ENCODE measurements at regions not wholly inside any gene's neighbourhood (a gene's known extent, or its start where the extent isn't known, plus 50 kb on each side); places are given as distances from the start of the nearest gene placed in this dataset.

- no peaks in the 10 kb centered on the region for H4K20me1 ChIP-seq (replicated peaks; ENCODE audit: insufficient read depth)
- H3K4me3 Mint-ChIP-seq, result no peak overlapping the region
- H3F3A ChIP-seq (replicated peaks; ENCODE audit: low read depth), result no peaks in the 10 kb centered on the region
- H3K36me3 Mint-ChIP-seq (ENCODE audit: low read depth), result peaks cover 4% of the 10 kb centered on the region; the same call in 2 of the 3 replicates
- no peaks in the 10 kb centered on the region for H3K27me3 ChIP-seq (ENCODE audit: insufficient read depth)
- TF ChIP-seq ZNF331 (CRISPR knock-in tag; IDR thresholded peaks at IDR 0.05; ENCODE audit: low read depth) (no peak), JUNB (IDR thresholded peaks at IDR 0.05; ENCODE audit: unreplicated experiment) (no peak), CREB1 (CRISPR knock-in tag; IDR thresholded peaks at IDR 0.05; ENCODE audit: low read depth) (no peak), EZH2phosphoT487 (IDR thresholded peaks at IDR 0.05; ENCODE audit: unreplicated experiment) (no peak), NANOG (IDR thresholded peaks at IDR 0.05; ENCODE audit: borderline replicate concordance) (no peak), STAT1 (IDR thresholded peaks at IDR 0.05; ENCODE audit: unreplicated experiment) (no peak), ZNF114 (CRISPR knock-in tag; IDR thresholded peaks at IDR 0.05) (no peak), EZH2 (IDR thresholded peaks at IDR 0.05; ENCODE audit: low read depth, unreplicated experiment) (no peak), REST (IDR thresholded peaks at IDR 0.05; ENCODE audit: unreplicated experiment) (no peak), POLR2AphosphoS5 (IDR thresholded peaks at IDR 0.05; ENCODE audit: low read depth) (no peak)
- TF ChIP-seq, protein P1, sequence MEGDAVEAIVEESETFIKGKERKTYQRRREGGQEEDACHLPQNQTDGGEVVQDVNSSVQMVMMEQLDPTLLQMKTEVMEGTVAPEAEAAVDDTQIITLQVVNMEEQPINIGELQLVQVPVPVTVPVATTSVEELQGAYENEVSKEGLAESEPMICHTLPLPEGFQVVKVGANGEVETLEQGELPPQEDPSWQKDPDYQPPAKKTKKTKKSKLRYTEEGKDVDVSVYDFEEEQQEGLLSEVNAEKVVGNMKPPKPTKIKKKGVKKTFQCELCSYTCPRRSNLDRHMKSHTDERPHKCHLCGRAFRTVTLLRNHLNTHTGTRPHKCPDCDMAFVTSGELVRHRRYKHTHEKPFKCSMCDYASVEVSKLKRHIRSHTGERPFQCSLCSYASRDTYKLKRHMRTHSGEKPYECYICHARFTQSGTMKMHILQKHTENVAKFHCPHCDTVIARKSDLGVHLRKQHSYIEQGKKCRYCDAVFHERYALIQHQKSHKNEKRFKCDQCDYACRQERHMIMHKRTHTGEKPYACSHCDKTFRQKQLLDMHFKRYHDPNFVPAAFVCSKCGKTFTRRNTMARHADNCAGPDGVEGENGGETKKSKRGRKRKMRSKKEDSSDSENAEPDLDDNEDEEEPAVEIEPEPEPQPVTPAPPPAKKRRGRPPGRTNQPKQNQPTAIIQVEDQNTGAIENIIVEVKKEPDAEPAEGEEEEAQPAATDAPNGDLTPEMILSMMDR (conservative IDR thresholded peaks at IDR 0.05; ENCODE audit: low read depth in 2 of 2), result no peak
- TF ChIP-seq, protein P2, sequence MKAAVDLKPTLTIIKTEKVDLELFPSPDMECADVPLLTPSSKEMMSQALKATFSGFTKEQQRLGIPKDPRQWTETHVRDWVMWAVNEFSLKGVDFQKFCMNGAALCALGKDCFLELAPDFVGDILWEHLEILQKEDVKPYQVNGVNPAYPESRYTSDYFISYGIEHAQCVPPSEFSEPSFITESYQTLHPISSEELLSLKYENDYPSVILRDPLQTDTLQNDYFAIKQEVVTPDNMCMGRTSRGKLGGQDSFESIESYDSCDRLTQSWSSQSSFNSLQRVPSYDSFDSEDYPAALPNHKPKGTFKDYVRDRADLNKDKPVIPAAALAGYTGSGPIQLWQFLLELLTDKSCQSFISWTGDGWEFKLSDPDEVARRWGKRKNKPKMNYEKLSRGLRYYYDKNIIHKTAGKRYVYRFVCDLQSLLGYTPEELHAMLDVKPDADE (IDR thresholded peaks at IDR 0.05), result no peak
- TF ChIP-seq, protein P3, sequence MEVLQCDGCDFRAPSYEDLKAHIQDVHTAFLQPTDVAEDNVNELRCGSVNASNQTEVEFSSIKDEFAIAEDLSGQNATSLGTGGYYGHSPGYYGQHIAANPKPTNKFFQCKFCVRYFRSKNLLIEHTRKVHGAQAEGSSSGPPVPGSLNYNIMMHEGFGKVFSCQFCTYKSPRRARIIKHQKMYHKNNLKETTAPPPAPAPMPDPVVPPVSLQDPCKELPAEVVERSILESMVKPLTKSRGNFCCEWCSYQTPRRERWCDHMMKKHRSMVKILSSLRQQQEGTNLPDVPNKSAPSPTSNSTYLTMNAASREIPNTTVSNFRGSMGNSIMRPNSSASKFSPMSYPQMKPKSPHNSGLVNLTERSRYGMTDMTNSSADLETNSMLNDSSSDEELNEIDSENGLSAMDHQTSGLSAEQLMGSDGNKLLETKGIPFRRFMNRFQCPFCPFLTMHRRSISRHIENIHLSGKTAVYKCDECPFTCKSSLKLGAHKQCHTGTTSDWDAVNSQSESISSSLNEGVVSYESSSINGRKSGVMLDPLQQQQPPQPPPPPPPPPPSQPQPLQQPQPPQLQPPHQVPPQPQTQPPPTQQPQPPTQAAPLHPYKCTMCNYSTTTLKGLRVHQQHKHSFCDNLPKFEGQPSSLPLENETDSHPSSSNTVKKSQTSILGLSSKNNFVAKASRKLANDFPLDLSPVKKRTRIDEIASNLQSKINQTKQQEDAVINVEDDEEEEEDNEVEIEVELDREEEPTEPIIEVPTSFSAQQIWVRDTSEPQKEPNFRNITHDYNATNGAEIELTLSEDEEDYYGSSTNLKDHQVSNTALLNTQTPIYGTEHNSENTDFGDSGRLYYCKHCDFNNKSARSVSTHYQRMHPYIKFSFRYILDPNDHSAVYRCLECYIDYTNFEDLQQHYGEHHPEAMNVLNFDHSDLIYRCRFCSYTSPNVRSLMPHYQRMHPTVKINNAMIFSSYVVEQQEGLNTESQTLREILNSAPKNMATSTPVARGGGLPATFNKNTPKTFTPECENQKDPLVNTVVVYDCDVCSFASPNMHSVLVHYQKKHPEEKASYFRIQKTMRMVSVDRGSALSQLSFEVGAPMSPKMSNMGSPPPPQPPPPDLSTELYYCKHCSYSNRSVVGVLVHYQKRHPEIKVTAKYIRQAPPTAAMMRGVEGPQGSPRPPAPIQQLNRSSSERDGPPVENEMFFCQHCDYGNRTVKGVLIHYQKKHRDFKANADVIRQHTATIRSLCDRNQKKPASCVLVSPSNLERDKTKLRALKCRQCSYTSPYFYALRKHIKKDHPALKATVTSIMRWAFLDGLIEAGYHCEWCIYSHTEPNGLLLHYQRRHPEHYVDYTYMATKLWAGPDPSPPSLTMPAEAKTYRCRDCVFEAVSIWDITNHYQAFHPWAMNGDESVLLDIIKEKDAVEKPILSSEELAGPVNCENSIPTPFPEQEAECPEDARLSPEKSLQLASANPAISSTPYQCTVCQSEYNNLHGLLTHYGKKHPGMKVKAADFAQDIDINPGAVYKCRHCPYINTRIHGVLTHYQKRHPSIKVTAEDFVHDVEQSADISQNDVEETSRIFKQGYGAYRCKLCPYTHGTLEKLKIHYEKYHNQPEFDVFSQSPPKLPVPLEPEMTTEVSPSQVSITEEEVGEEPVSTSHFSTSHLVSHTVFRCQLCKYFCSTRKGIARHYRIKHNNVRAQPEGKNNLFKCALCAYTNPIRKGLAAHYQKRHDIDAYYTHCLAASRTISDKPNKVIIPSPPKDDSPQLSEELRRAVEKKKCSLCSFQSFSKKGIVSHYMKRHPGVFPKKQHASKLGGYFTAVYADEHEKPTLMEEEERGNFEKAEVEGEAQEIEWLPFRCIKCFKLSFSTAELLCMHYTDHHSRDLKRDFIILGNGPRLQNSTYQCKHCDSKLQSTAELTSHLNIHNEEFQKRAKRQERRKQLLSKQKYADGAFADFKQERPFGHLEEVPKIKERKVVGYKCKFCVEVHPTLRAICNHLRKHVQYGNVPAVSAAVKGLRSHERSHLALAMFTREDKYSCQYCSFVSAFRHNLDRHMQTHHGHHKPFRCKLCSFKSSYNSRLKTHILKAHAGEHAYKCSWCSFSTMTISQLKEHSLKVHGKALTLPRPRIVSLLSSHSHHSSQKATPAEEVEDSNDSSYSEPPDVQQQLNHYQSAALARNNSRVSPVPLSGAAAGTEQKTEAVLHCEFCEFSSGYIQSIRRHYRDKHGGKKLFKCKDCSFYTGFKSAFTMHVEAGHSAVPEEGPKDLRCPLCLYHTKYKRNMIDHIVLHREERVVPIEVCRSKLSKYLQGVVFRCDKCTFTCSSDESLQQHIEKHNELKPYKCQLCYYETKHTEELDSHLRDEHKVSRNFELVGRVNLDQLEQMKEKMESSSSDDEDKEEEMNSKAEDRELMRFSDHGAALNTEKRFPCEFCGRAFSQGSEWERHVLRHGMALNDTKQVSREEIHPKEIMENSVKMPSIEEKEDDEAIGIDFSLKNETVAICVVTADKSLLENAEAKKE (CRISPR knock-in tag; IDR thresholded peaks at IDR 0.05), result no peak
- peaks cover 15% of the 10 kb centered on the region; the same call in 1 of the 2 replicates for H3K4me1 ChIP-seq (ENCODE audit: insufficient read depth)
- ATAC-seq, result no peak; the same call in 2 of the 3 replicates
- H3K27me3 Mint-ChIP-seq (ENCODE audit: insufficient read depth, low read depth, poor library complexity), result peaks cover 2% of the 10 kb centered on the region
- no peak overlapping the region for H3K27ac Mint-ChIP-seq
- H3K4me1 Mint-ChIP-seq, result peaks cover 15% of the 10 kb centered on the region
- H3K79me2 ChIP-seq (replicated peaks; ENCODE audit: insufficient read depth), result no peaks in the 10 kb centered on the region
- peak overlapping the region; percentile 8; the same call in 1 of the 2 replicates for H3K4me2 ChIP-seq
- H3K4me3 ChIP-seq, result no peak overlapping the region
- H3K9me2 ChIP-seq (ENCODE audit: insufficient read depth), result peaks cover 10% of the 10 kb centered on the region
- H2AFZ ChIP-seq, result no peak overlapping the region
- H3K27ac ChIP-seq (ENCODE audit: low read depth), result no peak overlapping the region
- peaks cover 3% of the 10 kb centered on the region; the same call in 2 of the 3 replicates for H3K9me3 Mint-ChIP-seq
- peak; percentile 26 for DNase-seq (ENCODE audit: low spot score)
- H3K36me3 ChIP-seq (ENCODE audit: insufficient read depth), result no peaks in the 10 kb centered on the region
Observed at GRCh38 chr10:108982159-108982558, 941.2 kb downstream of the XPNPEP1 start.

All from GM23338 (cell line).